Astrocyte of the spinal cord (primary cell): ENCODE measurements at regions not wholly inside any gene's neighbourhood (a gene's known extent, or its start where the extent isn't known, plus 50 kb on each side); places are given as distances from the start of the nearest gene placed in this dataset.

Experiments
- DNase-seq: peaks from one replicate; pipeline ENCODE4 v3.0.0; 2011; ENCODE audit warnings: low read depth, low spot score
- H3K4me3 ChIP-seq: 2 replicates; pipeline ENCODE4 v1.5.1; 2011; ENCODE audit warnings: low read depth, mild to moderate bottlenecking, low read length, moderate library complexity
- CTCF ChIP-seq: IDR thresholded peaks from 2 replicates; pipeline ENCODE4 v1.5.1; 2012; ENCODE audit warnings: low read depth, mild to moderate bottlenecking, low read length, inconsistent platforms
- in situ Hi-C: cut with HindIII; loops from 2 replicates; pipeline ENCODE4 v1.10.0; 2017; ENCODE audit warnings: low sequenced_read_pairs

- DNase-seq, result no peak
- no peak for TF ChIP-seq CTCF
- in situ Hi-C loops, result no loop called here
- H3K4me3 ChIP-seq, result no peak overlapping the region
Measured at GRCh38 chr18:30072609-30073385, 969.7 kb downstream of the DSC3 start.

- in situ Hi-C loops, result no loop called here
- no peak for TF ChIP-seq CTCF
Measured at GRCh38 chr18:30066288-30066687, 976.3 kb downstream of the DSC3 start.

GRCh38 chr18:30057398-30057797 lies 985.1 kb downstream of the DSC3 start:
- no peak for DNase-seq
- in situ Hi-C loops, result no loop called here
- TF ChIP-seq CTCF, result no peak
- no peak overlapping the region for H3K4me3 ChIP-seq

More at GRCh38 chr18:30066288-30066687, 976.3 kb downstream of the DSC3 start:
- DNase-seq, result no peak
- no peak overlapping the region for H3K4me3 ChIP-seq

GRCh38 chr18:30056528-30056927 lies 986.0 kb downstream of the DSC3 start:
- TF ChIP-seq CTCF, result no peak
- no peak for DNase-seq
- no peak overlapping the region for H3K4me3 ChIP-seq
- in situ Hi-C loops, result no loop called here

- in situ Hi-C loops, result no loop called here
- no peak for TF ChIP-seq CTCF
- no peak for DNase-seq
Measured at GRCh38 chr18:30044496-30044895, 998.0 kb downstream of the DSC3 start.

GRCh38 chr18:30039201-30039600 lies 1003.3 kb downstream of the DSC3 start:
- no peak for TF ChIP-seq CTCF
- DNase-seq, result no peak
- in situ Hi-C loops, result no loop called here
- no peak overlapping the region for H3K4me3 ChIP-seq

More at GRCh38 chr18:30044496-30044895, 998.0 kb downstream of the DSC3 start:
- no peak overlapping the region for H3K4me3 ChIP-seq

- no peak overlapping the region for H3K4me3 ChIP-seq
- no peak for DNase-seq
- in situ Hi-C loops, result no loop called here
- TF ChIP-seq CTCF, result no peak
Measured at GRCh38 chr18:30034818-30035217, 1007.7 kb downstream of the DSC3 start.
